Endothelial cell of umbilical vein (primary cell): ENCODE measurements at regions not wholly inside any gene's neighbourhood (a gene's known extent, or its start where the extent isn't known, plus 50 kb on each side); places are given as distances from the start of the nearest gene placed in this dataset.

Experiments
- BruUV-seq: library from RNA; stranded (reverse); fragments of 400-500 nt; replicated peaks from 2 replicates; lab custom pipeline; 2021; lab: Mats Ljungman, UMichigan
- CTCF ChIA-PET: fragments of 300-600, 350-600 bp; sonication (Branson Sonifier 250); formaldehyde crosslinking; loops from one replicate; lab custom pipeline; 2021; ENCODE audit warnings: antibody characterized with exemption, inconsistent platforms; lab: Charles Lee
- POLR2A ChIA-PET: fragments of 300-600, 350-600 bp; sonication (Branson Sonifier 250); formaldehyde crosslinking; loops from one replicate; lab custom pipeline; 2021; ENCODE audit warnings: antibody characterized with exemption, inconsistent platforms; lab: Charles Lee
- DNase-seq: peaks from one replicate; pipeline ENCODE4 v3.0.0-alpha.2; 2011; ENCODE audit warnings: low read depth, low spot score
- FAIRE-seq: peaks from 2 replicates; lab custom pipeline; 2011; peaks lifted over from hg19 to GRCh38; lab: Jason Lieb, UNC
- H2AFZ ChIP-seq: 2 replicates; pipeline ENCODE4 v1.6.0; 2012; ENCODE audit warnings: low read depth, low read length, control low read depth, inconsistent platforms
- H3K27ac ChIP-seq: 2 replicates; pipeline ENCODE4 v1.5.1; 2011; ENCODE audit warnings: low read depth, mild to moderate bottlenecking, control low read depth, low read length, moderate library complexity; ENCODE audit not compliant: insufficient read depth
- H3K27me3 ChIP-seq, 2 experiments: 2 replicates each; pipeline versions ENCODE4 v1.6.0 to v1.6.1; 2011; ENCODE audit warnings: low read length in 2 of 2, mixed read lengths in 1 of 2; ENCODE audit not compliant: control insufficient read depth in 2 of 2, insufficient read depth in 2 of 2
- H3K36me3 ChIP-seq, 2 experiments: 2 replicates in 1 of 2; 3 replicates in 1 of 2; pipeline ENCODE4 v1.5.1; 2011; ENCODE audit warnings: low read length in 2 of 2, mild to moderate bottlenecking in 1 of 2, moderate library complexity in 1 of 2; ENCODE audit not compliant: control insufficient read depth in 2 of 2, insufficient read depth in 2 of 2; ENCODE audit errors: extremely low read depth in 1 of 2
- H3K4me1 ChIP-seq: 3 replicates; pipeline ENCODE4 v1.5.1; 2011; ENCODE audit warnings: mild to moderate bottlenecking, low read length; ENCODE audit not compliant: control insufficient read depth, insufficient read depth; ENCODE audit errors: extremely low read depth
- H3K4me2 ChIP-seq: 2 replicates; pipeline ENCODE4 v1.6.1; 2011; ENCODE audit warnings: low read length, control low read depth, mixed read lengths; ENCODE audit not compliant: insufficient read depth
- H3K4me3 ChIP-seq, 3 experiments: fragments of 200-600 bp in 1 of 3; sonication (generic), shearing (Covaris generic) in 1 of 3; replicated peaks in 1 of 3; 2 replicates each; pipeline ENCODE4 v1.5.1; 2011 to 2016; ENCODE audit warnings: control low read depth in 3 of 3, low read length in 3 of 3, mild to moderate bottlenecking in 2 of 3, inconsistent platforms in 1 of 3, low read depth in 1 of 3, moderate library complexity in 1 of 3; ENCODE audit not compliant: insufficient read depth in 1 of 3
- H3K79me2 ChIP-seq: 2 replicates; pipeline ENCODE4 v1.6.0; 2012; ENCODE audit warnings: low read length, inconsistent platforms; ENCODE audit not compliant: control insufficient read depth, insufficient read depth
- H3K9ac ChIP-seq: replicated peaks from 2 replicates; pipeline ENCODE3; 2011; ENCODE audit warnings: low read length, control low read depth; ENCODE audit not compliant: insufficient read depth; ENCODE audit errors: extremely low read depth
- H3K9me1 ChIP-seq: replicated peaks from 3 replicates; pipeline ENCODE4 v1.6.0; 2011; ENCODE audit warnings: mild to moderate bottlenecking, low read length; ENCODE audit not compliant: control insufficient read depth, insufficient read depth; ENCODE audit errors: extremely low read depth
- H3K9me3 ChIP-seq: replicated peaks from 2 replicates; pipeline ENCODE4 v1.5.1; 2012; ENCODE audit warnings: low read length, inconsistent platforms; ENCODE audit not compliant: control insufficient read depth, insufficient read depth
- H4K20me1 ChIP-seq: replicated peaks from 2 replicates; pipeline ENCODE3; 2011; ENCODE audit warnings: mild to moderate bottlenecking, low read length; ENCODE audit not compliant: control insufficient read depth, insufficient read depth; ENCODE audit errors: extremely low read depth
- EZH2 ChIP-seq: IDR thresholded peaks from 2 replicates; pipeline ENCODE4 v1.6.1; 2012; ENCODE audit warnings: borderline replicate concordance, low read depth, mild to moderate bottlenecking, moderate library complexity, low read length, inconsistent platforms; ENCODE audit not compliant: severe bottlenecking
- FOS ChIP-seq: IDR thresholded peaks from 2 replicates; pipeline ENCODE4 v1.6.1; 2011; ENCODE audit warnings: mild to moderate bottlenecking, low read length, moderate library complexity, borderline replicate concordance; ENCODE audit not compliant: insufficient read depth
- GATA2 ChIP-seq: IDR thresholded peaks from 2 replicates; pipeline ENCODE4 v1.7.0; 2011; ENCODE audit warnings: low read depth, mild to moderate bottlenecking, moderate library complexity, mixed read lengths, low read length; ENCODE audit not compliant: insufficient read length, insufficient read depth
- JUN ChIP-seq: IDR thresholded peaks from 2 replicates; pipeline ENCODE4 v1.6.1; 2011; ENCODE audit warnings: borderline replicate concordance, low read depth; ENCODE audit not compliant: insufficient read length, insufficient read depth
- MYC ChIP-seq: IDR thresholded peaks from one replicate; pipeline ENCODE4 v1.6.1; 2011; ENCODE audit warnings: mild to moderate bottlenecking, low read depth, low read length
- POLR2A ChIP-seq: IDR thresholded peaks from 2 replicates; pipeline ENCODE4 v1.6.1; 2012; ENCODE audit warnings: low read depth, mild to moderate bottlenecking, control low read depth, low read length
- POLR2AphosphoS5 ChIP-seq: IDR thresholded peaks from 2 replicates; pipeline ENCODE4 v1.6.1; 2012; ENCODE audit warnings: low read depth, mild to moderate bottlenecking, control low read depth, low read length, moderate library complexity; ENCODE audit not compliant: insufficient read depth
- dilution Hi-C: fragments of 300-500 bp; cut with MboI; formaldehyde crosslinking; loops from one replicate; pipeline ENCODE4 v1.15.0; 2019; ENCODE audit warnings: low sequenced_read_pairs; ENCODE audit not compliant: extremely low pct_ligation_motif_present
- intact Hi-C: fragments of 100-400 bp; cut with micrococcal nuclease; formaldehyde crosslinking; loops from one replicate; pipeline ENCODE4 v1.10.0; 2022
- TF ChIP-seq, protein P1 (sequence below), 2 donors: IDR thresholded peaks; 1 replicate in 1 of 2; 2 replicates in 1 of 2; pipeline ENCODE4 v1.5.1; 2011; ENCODE audit warnings: low read length in 2 of 2, mild to moderate bottlenecking in 2 of 2, moderate library complexity in 2 of 2, control low read depth in 1 of 2, inconsistent platforms in 1 of 2, low read depth in 1 of 2; ENCODE audit not compliant: insufficient read depth in 1 of 2; ENCODE audit errors: extremely low read depth in 1 of 2
- TF ChIP-seq, protein P2 (sequence below): IDR thresholded peaks from 2 replicates; pipeline ENCODE4 v1.6.1; 2011; ENCODE audit not compliant: insufficient read depth, insufficient read length

DNA sequence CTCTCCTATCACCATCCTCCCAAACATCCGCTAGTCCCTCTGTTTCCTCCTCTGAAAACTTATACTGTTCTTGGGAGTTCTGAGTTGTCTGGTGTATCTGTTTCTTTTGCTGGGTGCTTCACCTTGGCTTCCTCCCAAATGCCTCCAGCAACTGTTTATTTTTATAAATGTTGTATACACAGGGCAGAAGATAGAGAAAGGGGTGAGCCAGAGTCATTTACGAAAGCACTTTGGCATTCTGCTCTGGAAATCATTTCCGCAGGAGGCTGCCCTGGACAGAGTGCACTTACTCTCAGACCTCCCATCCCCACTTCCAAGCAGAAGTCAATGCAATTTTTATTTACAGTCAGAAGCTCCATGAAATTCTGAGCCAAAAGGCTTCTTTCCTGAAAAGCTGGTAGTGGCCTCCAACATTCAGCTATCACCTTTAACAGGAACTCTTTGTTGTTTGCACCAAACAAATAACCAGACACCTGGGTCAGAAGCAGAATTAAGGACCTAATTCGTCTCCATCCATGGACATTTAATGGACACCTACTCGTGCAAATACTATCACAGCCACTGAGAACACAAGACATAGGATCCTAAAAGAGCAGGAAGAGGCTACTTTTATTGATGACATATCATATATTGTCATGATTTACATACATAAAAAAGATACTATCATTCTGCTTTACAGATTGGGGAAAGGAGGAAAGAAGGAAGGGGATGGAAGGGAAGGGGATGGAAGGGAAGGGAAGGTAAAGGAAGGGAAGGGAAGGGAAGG lies 229.5 kb upstream of the PAPPA start:
- Histone ChIP-seq H3K79me2 (no peaks in the 10 kb centered on the region), H4K20me1 (no peaks in the 10 kb centered on the region), H3K9me1 (no peaks in the 10 kb centered on the region), H3K27ac (no peak overlapping the region), H3K4me2 (no peak overlapping the region), H2AFZ (no peak overlapping the region), H3K9me3 (no peaks in the 10 kb centered on the region), H3K4me3 (no peak overlapping the region), H3K27me3 (no peaks in the 10 kb centered on the region), H3K9ac (no peak overlapping the region), H3K36me3 (no peaks in the 10 kb centered on the region), H3K4me1 (no peaks in the 10 kb centered on the region)
- TF ChIP-seq FOS (no peak), GATA2 (no peak), JUN (no peak), MYC (no peak), EZH2 (no peak), POLR2AphosphoS5 (no peak), POLR2A (no peak)
- TF ChIP-seq, protein P1, sequence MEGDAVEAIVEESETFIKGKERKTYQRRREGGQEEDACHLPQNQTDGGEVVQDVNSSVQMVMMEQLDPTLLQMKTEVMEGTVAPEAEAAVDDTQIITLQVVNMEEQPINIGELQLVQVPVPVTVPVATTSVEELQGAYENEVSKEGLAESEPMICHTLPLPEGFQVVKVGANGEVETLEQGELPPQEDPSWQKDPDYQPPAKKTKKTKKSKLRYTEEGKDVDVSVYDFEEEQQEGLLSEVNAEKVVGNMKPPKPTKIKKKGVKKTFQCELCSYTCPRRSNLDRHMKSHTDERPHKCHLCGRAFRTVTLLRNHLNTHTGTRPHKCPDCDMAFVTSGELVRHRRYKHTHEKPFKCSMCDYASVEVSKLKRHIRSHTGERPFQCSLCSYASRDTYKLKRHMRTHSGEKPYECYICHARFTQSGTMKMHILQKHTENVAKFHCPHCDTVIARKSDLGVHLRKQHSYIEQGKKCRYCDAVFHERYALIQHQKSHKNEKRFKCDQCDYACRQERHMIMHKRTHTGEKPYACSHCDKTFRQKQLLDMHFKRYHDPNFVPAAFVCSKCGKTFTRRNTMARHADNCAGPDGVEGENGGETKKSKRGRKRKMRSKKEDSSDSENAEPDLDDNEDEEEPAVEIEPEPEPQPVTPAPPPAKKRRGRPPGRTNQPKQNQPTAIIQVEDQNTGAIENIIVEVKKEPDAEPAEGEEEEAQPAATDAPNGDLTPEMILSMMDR (IDR thresholded peaks at IDR 0.05; ENCODE audit: extremely low read depth in 1 of 2, insufficient read depth in 1 of 2, low read depth in 1 of 2, low read length in 2 of 2): no peak
- TF ChIP-seq, protein P2, sequence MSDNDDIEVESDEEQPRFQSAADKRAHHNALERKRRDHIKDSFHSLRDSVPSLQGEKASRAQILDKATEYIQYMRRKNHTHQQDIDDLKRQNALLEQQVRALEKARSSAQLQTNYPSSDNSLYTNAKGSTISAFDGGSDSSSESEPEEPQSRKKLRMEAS: no peak
- ChIA-PET POLR2A (no interaction called here), CTCF (no interaction called here)
- DNase-seq: no peak
- FAIRE-seq: no peak
- no TSS peak for BruUV-seq
- dilution Hi-C loops: no loop called here
- intact Hi-C loops: no loop called here
